OCI-LY1 (cell line): ENCODE measurements at regions not wholly inside any gene's neighbourhood (a gene's known extent, or its start where the extent isn't known, plus 50 kb on each side); places are given as distances from the start of the nearest gene placed in this dataset.

Source experiments
- H2AFZ ChIP-seq: fragments of 200-600 bp; sonication (generic), shearing (Covaris generic); 2 replicates; pipeline ENCODE4 v1.6.0; 2014; ENCODE audit warnings: antibody characterized with exemption, mild to moderate bottlenecking, low read length
- H3F3A ChIP-seq: fragments of 200-600 bp; sonication (generic), shearing (Covaris generic); 2 replicates; pipeline ENCODE4 v1.6.0; 2014; ENCODE audit warnings: mild to moderate bottlenecking, antibody characterized with exemption, low read length, moderate library complexity; ENCODE audit not compliant: insufficient read depth
- H3K27ac ChIP-seq: fragments of 200-600 bp; sonication (generic); 2 replicates; pipeline ENCODE4 v1.5.1; 2014; ENCODE audit warnings: low read length, mixed run types, mild to moderate bottlenecking, low read depth; ENCODE audit not compliant: poor library complexity, severe bottlenecking
- H3K27me3 ChIP-seq: fragments of 200-600 bp; sonication (generic); 2 replicates; pipeline ENCODE4 v1.6.0; 2014; ENCODE audit warnings: antibody characterized with exemption, mild to moderate bottlenecking, low read length, moderate library complexity; ENCODE audit not compliant: insufficient read depth
- H3K36me3 ChIP-seq: fragments of 200-600 bp; sonication (generic); 2 replicates; pipeline ENCODE4 v1.6.1; 2014; ENCODE audit warnings: mild to moderate bottlenecking, antibody characterized with exemption, low read length, moderate library complexity, mixed read lengths; ENCODE audit not compliant: insufficient read depth
- H3K4me1 ChIP-seq: fragments of 200-600 bp; sonication (generic); 2 replicates; pipeline ENCODE4 v1.5.1; 2014; ENCODE audit warnings: mild to moderate bottlenecking, low read length, moderate library complexity; ENCODE audit not compliant: insufficient read depth, severe bottlenecking
- H3K4me2 ChIP-seq: fragments of 200-600 bp; sonication (generic), shearing (Covaris generic); 2 replicates; pipeline ENCODE4 v1.6.1; 2014; ENCODE audit warnings: low read length
- H3K4me3 ChIP-seq: fragments of 200-600 bp; sonication (generic); 2 replicates; pipeline ENCODE4 v1.5.1; 2014; ENCODE audit warnings: low read length, low read depth, mild to moderate bottlenecking, mixed read lengths; ENCODE audit not compliant: poor library complexity, severe bottlenecking
- H3K79me2 ChIP-seq: fragments of 200-600 bp; shearing (Covaris generic); 2 replicates; pipeline ENCODE4 v1.6.1; 2016; ENCODE audit warnings: mixed run types, low read length, mixed read lengths; ENCODE audit not compliant: insufficient read depth
- H3K9ac ChIP-seq: fragments of 200-600 bp; sonication (generic), shearing (Covaris generic); 2 replicates; pipeline ENCODE4 v1.6.1; 2014; ENCODE audit warnings: mild to moderate bottlenecking, low read length, mixed read lengths
- H3K9me2 ChIP-seq: fragments of 200-600 bp; sonication (generic), shearing (Covaris generic); 2 replicates; pipeline ENCODE4 v1.6.1; 2014; ENCODE audit warnings: low read depth, mild to moderate bottlenecking, low read length, mixed read lengths
- H3K9me3 ChIP-seq: fragments of 200-600 bp; shearing (Covaris generic); 2 replicates; pipeline ENCODE4 v1.6.1; 2014; ENCODE audit warnings: low read length, mixed read lengths
- H4K20me1 ChIP-seq: fragments of 200-600 bp; sonication (generic), shearing (Covaris generic); 2 replicates; pipeline ENCODE4 v1.6.0; 2016; ENCODE audit warnings: mild to moderate bottlenecking, low read length; ENCODE audit not compliant: insufficient read depth
- EZH2 ChIP-seq: fragments of 200-600 bp; sonication (generic), shearing (Covaris generic); IDR thresholded peaks from 2 replicates; pipeline ENCODE4 v1.8.0; 2017; ENCODE audit warnings: borderline replicate concordance, mixed run types, mild to moderate bottlenecking, antibody characterized with exemption, low read length, moderate library complexity, mixed read lengths
- TF ChIP-seq, protein P1 (sequence below): fragments of 200-600 bp; sonication (generic), shearing (Covaris generic); IDR thresholded peaks from 2 replicates; pipeline ENCODE4 v1.5.1; 2017; ENCODE audit warnings: mild to moderate bottlenecking, antibody characterized with exemption, low read length, moderate library complexity, mixed read lengths

DNA sequence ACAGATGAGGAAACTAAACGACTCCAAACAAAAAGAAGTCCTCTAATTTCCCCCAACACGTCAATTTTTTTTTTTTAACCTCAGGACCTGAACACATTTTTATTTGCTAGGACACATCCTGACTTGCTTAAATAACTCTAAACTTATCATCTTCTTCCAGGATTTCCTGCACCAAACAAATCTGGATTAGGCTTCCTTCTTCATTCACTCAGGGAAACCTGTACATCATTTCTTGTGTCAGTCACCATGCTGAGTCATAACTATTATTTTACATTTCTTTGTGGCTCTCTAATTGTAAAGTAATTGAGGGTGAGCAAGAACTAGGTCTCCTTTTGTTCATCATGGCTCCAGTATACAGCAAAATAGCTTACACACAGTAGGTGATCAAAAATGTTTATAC lies 433.4 kb upstream of the GBE1 start:
- Histone ChIP-seq H3K4me1 (no peaks in the 10 kb centered on the region), H2AFZ (no peak overlapping the region), H3K79me2 (no peaks in the 10 kb centered on the region), H3K36me3 (no peaks in the 10 kb centered on the region), H4K20me1 (no peaks in the 10 kb centered on the region), H3K27ac (no peak overlapping the region), H3K4me3 (no peak overlapping the region), H3K4me2 (no peak overlapping the region), H3K9me3 (no peaks in the 10 kb centered on the region), H3K9ac (no peak overlapping the region), H3K9me2 (no peaks in the 10 kb centered on the region), H3F3A (no peaks in the 10 kb centered on the region), H3K27me3 (no peaks in the 10 kb centered on the region)
- TF ChIP-seq EZH2 = no peak
- TF ChIP-seq, protein P1, sequence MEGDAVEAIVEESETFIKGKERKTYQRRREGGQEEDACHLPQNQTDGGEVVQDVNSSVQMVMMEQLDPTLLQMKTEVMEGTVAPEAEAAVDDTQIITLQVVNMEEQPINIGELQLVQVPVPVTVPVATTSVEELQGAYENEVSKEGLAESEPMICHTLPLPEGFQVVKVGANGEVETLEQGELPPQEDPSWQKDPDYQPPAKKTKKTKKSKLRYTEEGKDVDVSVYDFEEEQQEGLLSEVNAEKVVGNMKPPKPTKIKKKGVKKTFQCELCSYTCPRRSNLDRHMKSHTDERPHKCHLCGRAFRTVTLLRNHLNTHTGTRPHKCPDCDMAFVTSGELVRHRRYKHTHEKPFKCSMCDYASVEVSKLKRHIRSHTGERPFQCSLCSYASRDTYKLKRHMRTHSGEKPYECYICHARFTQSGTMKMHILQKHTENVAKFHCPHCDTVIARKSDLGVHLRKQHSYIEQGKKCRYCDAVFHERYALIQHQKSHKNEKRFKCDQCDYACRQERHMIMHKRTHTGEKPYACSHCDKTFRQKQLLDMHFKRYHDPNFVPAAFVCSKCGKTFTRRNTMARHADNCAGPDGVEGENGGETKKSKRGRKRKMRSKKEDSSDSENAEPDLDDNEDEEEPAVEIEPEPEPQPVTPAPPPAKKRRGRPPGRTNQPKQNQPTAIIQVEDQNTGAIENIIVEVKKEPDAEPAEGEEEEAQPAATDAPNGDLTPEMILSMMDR = no peak

DNA sequence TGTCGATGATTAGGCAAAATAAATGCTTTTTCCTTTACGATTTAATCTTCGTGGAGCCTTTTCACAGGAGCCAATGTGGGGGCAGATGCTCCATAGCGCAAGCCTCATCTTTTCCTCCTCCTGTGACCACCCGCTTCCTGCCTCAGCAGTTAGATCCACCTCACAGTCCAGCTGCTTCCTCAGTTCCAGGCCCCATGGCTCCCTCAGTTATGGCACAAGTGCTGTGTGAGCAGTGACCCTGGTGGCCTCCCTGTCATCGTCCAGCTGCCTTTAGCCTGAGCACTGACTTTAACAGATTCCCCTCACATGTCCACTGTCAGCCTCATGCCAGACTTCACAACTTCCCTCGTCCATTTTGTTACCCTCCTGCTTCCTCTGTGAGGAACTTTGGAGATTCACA lies 424.6 kb upstream of the GBE1 start:
- no peaks in the 10 kb centered on the region for H4K20me1 ChIP-seq
- no peaks in the 10 kb centered on the region for H3K4me1 ChIP-seq
- H3K79me2 ChIP-seq = no peaks in the 10 kb centered on the region
- H2AFZ ChIP-seq = no peak overlapping the region
- no peak overlapping the region for H3K9ac ChIP-seq
- H3K36me3 ChIP-seq = no peaks in the 10 kb centered on the region
- TF ChIP-seq, protein P1 = no peak
- TF ChIP-seq EZH2 = no peak
- H3K27ac ChIP-seq = no peak overlapping the region
- H3K4me3 ChIP-seq = no peak overlapping the region
- no peaks in the 10 kb centered on the region for H3K9me2 ChIP-seq
- H3K27me3 ChIP-seq = no peaks in the 10 kb centered on the region
- no peak overlapping the region for H3K4me2 ChIP-seq
- H3K9me3 ChIP-seq = no peaks in the 10 kb centered on the region
- H3F3A ChIP-seq = no peaks in the 10 kb centered on the region

DNA sequence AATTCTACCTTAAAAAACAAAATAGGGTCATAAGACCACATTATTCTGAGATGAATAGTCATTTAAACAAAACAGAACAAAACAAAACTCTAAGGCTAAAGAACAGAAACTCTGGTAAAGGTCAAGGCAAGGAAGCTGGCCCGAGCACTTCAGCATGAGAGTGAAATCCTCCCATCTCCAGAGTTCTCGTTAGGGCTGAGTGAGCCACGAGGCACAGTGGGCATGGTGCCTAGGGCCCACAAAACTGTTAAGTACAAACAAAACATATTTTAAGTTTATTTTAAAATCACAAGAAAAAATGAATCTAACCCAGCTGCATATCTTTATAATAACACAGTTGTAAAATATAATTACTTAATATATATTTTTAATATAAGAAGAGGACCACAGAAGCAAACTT lies 417.8 kb upstream of the GBE1 start:
- no peak overlapping the region for H3K4me3 ChIP-seq
- no peaks in the 10 kb centered on the region for H3K79me2 ChIP-seq
- H3K4me2 ChIP-seq = no peak overlapping the region
- H3K27me3 ChIP-seq = no peaks in the 10 kb centered on the region
- TF ChIP-seq, protein P1 = no peak
- no peak for TF ChIP-seq EZH2
- no peaks in the 10 kb centered on the region for H3K9me2 ChIP-seq
- no peaks in the 10 kb centered on the region for H3K4me1 ChIP-seq
- no peaks in the 10 kb centered on the region for H3K36me3 ChIP-seq
- no peak overlapping the region for H3K9ac ChIP-seq
- no peaks in the 10 kb centered on the region for H4K20me1 ChIP-seq
- H3K9me3 ChIP-seq = no peaks in the 10 kb centered on the region
- H3F3A ChIP-seq = no peaks in the 10 kb centered on the region
- no peak overlapping the region for H3K27ac ChIP-seq
- no peak overlapping the region for H2AFZ ChIP-seq
